Activated CD8-positive, alpha-beta T cell treated with anti-CD3 and anti-CD28 coated beads, Interleukin-2, amount 10 ng/mL, durations not matched to agents 7 days and 5 days (primary cell): ENCODE measurements at regions not wholly inside any gene's neighbourhood (a gene's known extent, or its start where the extent isn't known, plus 50 kb on each side); places are given as distances from the start of the nearest gene placed in this dataset.
"Not testable (repeated sequence)": the region's sequence is repeated elsewhere in the genome, so short reads cannot be mapped to it uniquely, and the experiment has no call there.

Experiments used
- ATAC-seq: fragments of 150-1000 bp; cut with Tn5 transposase; one replicate; pipeline ENCODE4 v1.10.0; 2021; ENCODE audit warnings: moderate library complexity
- CTCF ChIA-PET: fragments of 350-600 bp; sonication (Branson Sonifier 250); formaldehyde crosslinking; loops from one replicate; lab custom pipeline; 2021; ENCODE audit warnings: antibody characterized with exemption; lab: Charles Lee
- POLR2A ChIA-PET: fragments of 350-600 bp; sonication (Branson Sonifier 250); formaldehyde crosslinking; loops from one replicate; lab custom pipeline; 2021; ENCODE audit warnings: antibody characterized with exemption; lab: Charles Lee
- DNase-seq: peaks from one replicate; pipeline ENCODE4 v3.0.0-alpha.2; 2020
- H3K27ac Mint-ChIP-seq: one replicate; pipeline ENCODE4 v1.8.0; 2021; ENCODE audit warnings: mild to moderate bottlenecking, mixed read lengths
- H3K27me3 Mint-ChIP-seq: one replicate; pipeline ENCODE4 v1.8.0; 2021; ENCODE audit warnings: low read depth, mixed read lengths
- H3K36me3 Mint-ChIP-seq: one replicate; pipeline ENCODE4 v1.8.0; 2021; ENCODE audit warnings: low read depth, mixed read lengths
- H3K4me1 Mint-ChIP-seq: one replicate; pipeline ENCODE4 v1.8.0; 2021; ENCODE audit warnings: low read depth, mixed read lengths
- H3K4me3 Mint-ChIP-seq: one replicate; pipeline ENCODE4 v1.8.0; 2021; ENCODE audit warnings: mild to moderate bottlenecking, mixed read lengths
- H3K9me3 Mint-ChIP-seq: one replicate; pipeline ENCODE4 v1.8.0; 2022; ENCODE audit warnings: mixed read lengths; ENCODE audit not compliant: insufficient read depth

GRCh38 chr19:30807278-30807677, 435.1 kb downstream of the ZNF536 start:
- Mint-ChIP-seq H3K9me3 (no peaks in the 10 kb centered on the region), H3K27me3 (no peaks in the 10 kb centered on the region), H3K4me1 (no peaks in the 10 kb centered on the region), H3K36me3 (no peaks in the 10 kb centered on the region), H3K27ac (no peak overlapping the region), H3K4me3 (no peak overlapping the region)
- ChIA-PET CTCF (no interaction called here), POLR2A (no interaction called here)
- no peak for ATAC-seq
- no peak for DNase-seq

- ChIA-PET POLR2A (interaction anchor here (0.6 kb wide), 1 partner anchor 12 kb away, joined by 3 read pairs; no protein-coding TSS in a partner anchor), CTCF (no interaction called here)
- H3K4me3 Mint-ChIP-seq: no peak overlapping the region
- H3K9me3 Mint-ChIP-seq: no peaks in the 10 kb centered on the region
- no peaks in the 10 kb centered on the region for H3K4me1 Mint-ChIP-seq
- no peaks in the 10 kb centered on the region for H3K27me3 Mint-ChIP-seq
- ATAC-seq: no peak
- H3K36me3 Mint-ChIP-seq: no peaks in the 10 kb centered on the region
- no peak for DNase-seq
- H3K27ac Mint-ChIP-seq: no peak overlapping the region
Observed at GRCh38 chr19:30806311-30806710, 434.1 kb downstream of the ZNF536 start.

GRCh38 chr19:30804751-30805150, 432.6 kb downstream of the ZNF536 start:
- no peak overlapping the region for H3K4me3 Mint-ChIP-seq
- no peaks in the 10 kb centered on the region for H3K36me3 Mint-ChIP-seq
- H3K27ac Mint-ChIP-seq: no peak overlapping the region
- DNase-seq (no peak), ATAC-seq (no peak)
- ChIA-PET POLR2A (no interaction called here), CTCF (interaction anchor here (1.2 kb wide), 1 partner anchor 21 kb away, joined by 3 read pairs; no protein-coding TSS in a partner anchor)
- H3K4me1 Mint-ChIP-seq: no peaks in the 10 kb centered on the region
- H3K9me3 Mint-ChIP-seq: no peaks in the 10 kb centered on the region
- H3K27me3 Mint-ChIP-seq: no peaks in the 10 kb centered on the region

- H3K27ac Mint-ChIP-seq, H3K36me3 Mint-ChIP-seq, H3K27me3 Mint-ChIP-seq, POLR2A ChIA-PET, DNase-seq, H3K4me1 Mint-ChIP-seq, ATAC-seq, H3K4me3 Mint-ChIP-seq, H3K9me3 Mint-ChIP-seq: not testable (repeated sequence)
- CTCF ChIA-PET: interaction anchor here (1.2 kb wide), 1 partner anchor 21 kb away, joined by 3 read pairs; no protein-coding TSS in a partner anchor
Observed at GRCh38 chr19:30804333-30804732, 432.1 kb downstream of the ZNF536 start.

- DNase-seq: no peak
- Mint-ChIP-seq H3K27me3 (no peaks in the 10 kb centered on the region), H3K36me3 (no peaks in the 10 kb centered on the region), H3K27ac (no peak overlapping the region), H3K4me3 (no peak overlapping the region), H3K9me3 (no peaks in the 10 kb centered on the region), H3K4me1 (no peaks in the 10 kb centered on the region)
- CTCF ChIA-PET: no interaction called here
- no peak for ATAC-seq
- POLR2A ChIA-PET: no interaction called here
Observed at GRCh38 chr19:30802424-30803013, 430.3 kb downstream of the ZNF536 start.

- Mint-ChIP-seq H3K9me3 (no peaks in the 10 kb centered on the region), H3K4me3 (no peak overlapping the region), H3K36me3 (no peaks in the 10 kb centered on the region), H3K27me3 (no peaks in the 10 kb centered on the region), H3K4me1 (no peaks in the 10 kb centered on the region), H3K27ac (no peak overlapping the region)
- ATAC-seq (peak; percentile 47), DNase-seq (peak; percentile 35)
- ChIA-PET CTCF (interaction anchor here (0.9 kb wide), 1 partner anchor 11 kb away, joined by 4 read pairs; no protein-coding TSS in a partner anchor), POLR2A (no interaction called here)
Observed at GRCh38 chr19:30799865-30800755, 427.9 kb downstream of the ZNF536 start.

GRCh38 chr19:30795727-30796126, 423.5 kb downstream of the ZNF536 start:
- no peaks in the 10 kb centered on the region for H3K27me3 Mint-ChIP-seq
- no peak overlapping the region for H3K4me3 Mint-ChIP-seq
- no peaks in the 10 kb centered on the region for H3K4me1 Mint-ChIP-seq
- no peak for ATAC-seq
- no peaks in the 10 kb centered on the region for H3K9me3 Mint-ChIP-seq
- POLR2A ChIA-PET: no interaction called here
- no peaks in the 10 kb centered on the region for H3K36me3 Mint-ChIP-seq
- CTCF ChIA-PET: interaction anchor here (1.2 kb wide), 1 partner anchor 12 kb away, joined by 4 read pairs; no protein-coding TSS in a partner anchor
- no peak for DNase-seq
- no peak overlapping the region for H3K27ac Mint-ChIP-seq

GRCh38 chr19:30792561-30793505, 420.6 kb downstream of the ZNF536 start:
- CTCF ChIA-PET: interaction anchor here (0.7 kb wide), 1 partner anchor 9 kb away, joined by 3 read pairs; no protein-coding TSS in a partner anchor

GRCh38 chr19:30791088-30791487, 418.9 kb downstream of the ZNF536 start:
- DNase-seq: no peak
- CTCF ChIA-PET: interaction anchor here (1.0 kb wide), 1 partner anchor 18 kb away, joined by 3 read pairs; no protein-coding TSS in a partner anchor
- H3K36me3 Mint-ChIP-seq: no peaks in the 10 kb centered on the region

More at GRCh38 chr19:30792561-30793505, 420.6 kb downstream of the ZNF536 start:
- H3K4me1 Mint-ChIP-seq: no peaks in the 10 kb centered on the region
- no peak overlapping the region for H3K27ac Mint-ChIP-seq
- H3K36me3 Mint-ChIP-seq: no peaks in the 10 kb centered on the region
- ATAC-seq (no peak), DNase-seq (no peak)
- POLR2A ChIA-PET: no interaction called here
- no peak overlapping the region for H3K4me3 Mint-ChIP-seq
- H3K9me3 Mint-ChIP-seq: no peaks in the 10 kb centered on the region
- no peaks in the 10 kb centered on the region for H3K27me3 Mint-ChIP-seq

GRCh38 chr19:30790056-30790680, 418.0 kb downstream of the ZNF536 start:
- no peak overlapping the region for H3K27ac Mint-ChIP-seq
- no peaks in the 10 kb centered on the region for H3K36me3 Mint-ChIP-seq
- no peak overlapping the region for H3K4me3 Mint-ChIP-seq
- ATAC-seq: no peak
- no peaks in the 10 kb centered on the region for H3K27me3 Mint-ChIP-seq
- H3K9me3 Mint-ChIP-seq: no peaks in the 10 kb centered on the region
- ChIA-PET POLR2A (no interaction called here), CTCF (no interaction called here)
- no peaks in the 10 kb centered on the region for H3K4me1 Mint-ChIP-seq
- no peak for DNase-seq

More at GRCh38 chr19:30791088-30791487, 418.9 kb downstream of the ZNF536 start:
- no peaks in the 10 kb centered on the region for H3K27me3 Mint-ChIP-seq
- H3K9me3 Mint-ChIP-seq: no peaks in the 10 kb centered on the region
- H3K27ac Mint-ChIP-seq: no peak overlapping the region
- no peaks in the 10 kb centered on the region for H3K4me1 Mint-ChIP-seq
- ATAC-seq: no peak
- POLR2A ChIA-PET: no interaction called here
- no peak overlapping the region for H3K4me3 Mint-ChIP-seq
